HEK293 (cell line): ENCODE measurements at regions not wholly inside any gene's neighbourhood (a gene's known extent, or its start where the extent isn't known, plus 50 kb on each side); places are given as distances from the start of the nearest gene placed in this dataset.

Experiments
- CTCF ChIA-PET: fragments of 350-600 bp; formaldehyde crosslinking; extraction: SDS; loops from one replicate; lab custom pipeline; 2021; ENCODE audit warnings: antibody characterized with exemption; lab: Yijun Ruan, JAX
- POLR2A ChIA-PET: fragments of 300-600 bp; formaldehyde crosslinking; extraction: SDS; loops from one replicate; lab custom pipeline; 2020; ENCODE audit warnings: antibody characterized with exemption, inconsistent platforms; lab: Yijun Ruan, JAX
- H3K27ac ChIP-seq: fragments of 200-500 bp; sonication (Bioruptor generic); 2 replicates; pipeline ENCODE4 v1.5.1; 2014; ENCODE audit warnings: low read depth, low read length, control low read depth, inconsistent platforms; ENCODE audit errors: extremely low read depth
- H3K36me3 ChIP-seq, 2 experiments: fragments of 200-500 bp in 1 of 2; sonication (Bioruptor generic) in 1 of 2; 1 replicate in 1 of 2; 2 replicates in 1 of 2; pipeline ENCODE4 v1.5.1; 2014 to 2017; ENCODE audit warnings: inconsistent platforms in 2 of 2, low read length in 2 of 2; ENCODE audit not compliant: control insufficient read depth in 2 of 2, insufficient read depth in 1 of 2
- H3K4me1 ChIP-seq: fragments of 200-500 bp; sonication (Bioruptor generic); 2 replicates; pipeline ENCODE4 v1.5.1; 2014; ENCODE audit warnings: mild to moderate bottlenecking, low read length, inconsistent platforms; ENCODE audit not compliant: control insufficient read depth, insufficient read depth
- H3K4me3 ChIP-seq: 2 replicates; pipeline ENCODE4 v1.5.1; 2011; ENCODE audit warnings: low read depth, mild to moderate bottlenecking, control low read depth, low read length, moderate library complexity
- H3K9me3 ChIP-seq: fragments of 200-500 bp; sonication (Bioruptor generic); 2 replicates; pipeline ENCODE4 v1.5.1; 2014; ENCODE audit warnings: low read depth, low read length, inconsistent platforms; ENCODE audit not compliant: control insufficient read depth, insufficient read depth
- PRDM6 ChIP-seq: fragments of 450-650 bp; formaldehyde crosslinking; IDR thresholded peaks from 2 replicates; pipeline ENCODE4 v1.5.1; 2017; ENCODE audit warnings: missing biosample characterization, missing genetic modification characterization
- SCRT1 ChIP-seq: fragments of 450-650 bp; formaldehyde crosslinking; IDR thresholded peaks from 2 replicates; pipeline ENCODE4 v1.5.1; 2016; ENCODE audit warnings: missing biosample characterization, missing genetic modification characterization, borderline replicate concordance
- YY1 ChIP-seq: fragments of 450-650 bp; formaldehyde crosslinking; IDR thresholded peaks from 2 replicates; pipeline ENCODE4 v1.5.1; 2018; ENCODE audit warnings: missing biosample characterization, missing genetic modification characterization
- ZBTB10 ChIP-seq: fragments of 450-650 bp; formaldehyde crosslinking; IDR thresholded peaks from 2 replicates; pipeline ENCODE4 v1.5.1; 2016; ENCODE audit warnings: missing biosample characterization, missing genetic modification characterization
- ZFP37 ChIP-seq: fragments of 450-650 bp; formaldehyde crosslinking; IDR thresholded peaks from 2 replicates; pipeline ENCODE4 v1.5.1; 2016; ENCODE audit warnings: missing biosample characterization, missing genetic modification characterization
- ZNF37A ChIP-seq: fragments of 450-650 bp; IDR thresholded peaks from 2 replicates; pipeline ENCODE4 v1.5.1; 2018; ENCODE audit warnings: missing biosample characterization, missing genetic modification characterization
- ZNF449 ChIP-seq: fragments of 450-650 bp; formaldehyde crosslinking; IDR thresholded peaks from 2 replicates; pipeline ENCODE4 v1.5.1; 2017; ENCODE audit warnings: missing biosample characterization, mild to moderate bottlenecking, missing genetic modification characterization, moderate library complexity
- ZNF560 ChIP-seq: fragments of 450-650 bp; formaldehyde crosslinking; IDR thresholded peaks from 2 replicates; pipeline ENCODE4 v1.5.1; 2017; ENCODE audit warnings: missing biosample characterization, missing genetic modification characterization, borderline replicate concordance
- ZNF626 ChIP-seq: fragments of 450-650 bp; sonication (Bioruptor Pico); formaldehyde crosslinking; IDR thresholded peaks from 2 replicates; pipeline ENCODE4 v1.5.1; 2018; ENCODE audit warnings: missing biosample characterization, missing genetic modification characterization, inconsistent platforms
- ZNF645 ChIP-seq: fragments of 450-650 bp; formaldehyde crosslinking; IDR thresholded peaks from 2 replicates; pipeline ENCODE4; 2016; ENCODE audit warnings: missing biosample characterization, missing genetic modification characterization
- ZNF664 ChIP-seq: fragments of 450-650 bp; formaldehyde crosslinking; IDR thresholded peaks from 2 replicates; pipeline ENCODE4 v1.5.1; 2016; ENCODE audit warnings: missing biosample characterization, missing genetic modification characterization
- ZSCAN4 ChIP-seq: fragments of 450-650 bp; formaldehyde crosslinking; IDR thresholded peaks from 2 replicates; pipeline ENCODE4 v1.5.1; 2017; ENCODE audit warnings: missing biosample characterization, missing genetic modification characterization

GRCh38 chr17:71488851-71489250 lies 632.0 kb upstream of the SOX9 start (continued):
- TF ChIP-seq ZSCAN4 (tag by site-specific recombination) (no peak), ZFP37 (no peak), YY1 (no peak), ZNF645 (tag by site-specific recombination) (no peak), ZNF560 (no peak)
- TF ChIP-seq, all 188 proteins: peak for 0

GRCh38 chr17:71494062-71494855 lies 626.6 kb upstream of the SOX9 start:
- Histone ChIP-seq H3K36me3 (no peaks in the 10 kb centered on the region), H3K4me3 (no peak overlapping the region), H3K27ac (no peak overlapping the region), H3K4me1 (peaks cover 5% of the 10 kb centered on the region; the same call in 1 of the 2 replicates), H3K9me3 (no peaks in the 10 kb centered on the region)
- CTCF ChIA-PET, result interaction anchor here (0.6 kb wide), 3 partner anchors 55 to 334 kb away, joined by 3 to 5 read pairs (median 3); no protein-coding TSS in a partner anchor
- TF ChIP-seq SCRT1 (no peak), PRDM6 (tag by site-specific recombination) (peak; percentile 34; the same call in 1 of the 2 replicates)
- POLR2A ChIA-PET, result no interaction called here

- H3K9me3 ChIP-seq, result no peaks in the 10 kb centered on the region
- no peak overlapping the region for H3K4me3 ChIP-seq
- CTCF ChIA-PET, result interaction anchor here (1.8 kb wide), 1 partner anchor 22 kb away, joined by 5 read pairs; no protein-coding TSS in a partner anchor
- H3K4me1 ChIP-seq, result peaks cover 5% of the 10 kb centered on the region; the same call in 1 of the 2 replicates
- POLR2A ChIA-PET, result no interaction called here
- no peak overlapping the region for H3K27ac ChIP-seq
- TF ChIP-seq ZBTB10 (tag by site-specific recombination), result no peak
- no peak for TF ChIP-seq ZNF449 (tag by site-specific recombination)
- TF ChIP-seq ZNF664, result no peak
- TF ChIP-seq ZNF37A (tag by site-specific recombination), result no peak
- no peak for TF ChIP-seq ZNF626 (tag by site-specific recombination)
- H3K36me3 ChIP-seq, result no peaks in the 10 kb centered on the region
Observed at GRCh38 chr17:71495420-71495819, 625.4 kb upstream of the SOX9 start.
